ENCODE measurements at regions not wholly inside any gene's neighbourhood (a gene's known extent, or its start where the extent isn't known, plus 50 kb on each side); places are given as distances from the start of the nearest gene placed in this dataset.

GRCh38 chr18:45212181-45213039 lies 402.9 kb upstream of the SLC14A2 start:
- Histone ChIP-seq H3K4me3 (replicated peaks; ENCODE audit: low read depth, low read length) (no peak overlapping the region), H3K27me3 (replicated peaks; ENCODE audit: control insufficient read depth, insufficient read depth, low read length) (no peaks in the 10 kb centered on the region), H3K36me3 (ENCODE audit: control insufficient read depth, insufficient read depth, low read length) (no peaks in the 10 kb centered on the region)
- peak; percentile 22 for DNase-seq (ENCODE audit: extremely low read depth, insufficient read length)
- TF ChIP-seq, protein P1, sequence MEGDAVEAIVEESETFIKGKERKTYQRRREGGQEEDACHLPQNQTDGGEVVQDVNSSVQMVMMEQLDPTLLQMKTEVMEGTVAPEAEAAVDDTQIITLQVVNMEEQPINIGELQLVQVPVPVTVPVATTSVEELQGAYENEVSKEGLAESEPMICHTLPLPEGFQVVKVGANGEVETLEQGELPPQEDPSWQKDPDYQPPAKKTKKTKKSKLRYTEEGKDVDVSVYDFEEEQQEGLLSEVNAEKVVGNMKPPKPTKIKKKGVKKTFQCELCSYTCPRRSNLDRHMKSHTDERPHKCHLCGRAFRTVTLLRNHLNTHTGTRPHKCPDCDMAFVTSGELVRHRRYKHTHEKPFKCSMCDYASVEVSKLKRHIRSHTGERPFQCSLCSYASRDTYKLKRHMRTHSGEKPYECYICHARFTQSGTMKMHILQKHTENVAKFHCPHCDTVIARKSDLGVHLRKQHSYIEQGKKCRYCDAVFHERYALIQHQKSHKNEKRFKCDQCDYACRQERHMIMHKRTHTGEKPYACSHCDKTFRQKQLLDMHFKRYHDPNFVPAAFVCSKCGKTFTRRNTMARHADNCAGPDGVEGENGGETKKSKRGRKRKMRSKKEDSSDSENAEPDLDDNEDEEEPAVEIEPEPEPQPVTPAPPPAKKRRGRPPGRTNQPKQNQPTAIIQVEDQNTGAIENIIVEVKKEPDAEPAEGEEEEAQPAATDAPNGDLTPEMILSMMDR (IDR thresholded peaks at IDR 0.05; ENCODE audit: insufficient read depth, low read length, poor library complexity, severe bottlenecking) = peak; percentile 99

DNA sequence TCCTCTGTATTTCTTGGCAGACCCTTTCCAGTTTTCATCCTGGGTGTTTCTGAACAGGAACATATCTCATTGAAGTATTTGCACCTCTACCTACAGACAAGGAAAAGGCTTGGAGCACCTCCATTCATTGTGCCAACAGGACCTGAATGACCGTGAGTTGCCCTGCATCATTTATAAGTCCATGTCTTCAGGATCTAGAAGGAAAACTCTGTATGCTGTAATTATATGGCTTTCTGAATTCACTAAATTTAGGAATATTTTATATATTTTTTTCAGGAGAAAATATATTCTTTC lies 402.3 kb upstream of the SLC14A2 start:
- DNase-seq (ENCODE audit: extremely low read depth, insufficient read length) = no peak
- Histone ChIP-seq H3K27me3 (replicated peaks; ENCODE audit: control insufficient read depth, insufficient read depth, low read length) (no peaks in the 10 kb centered on the region), H3K4me3 (replicated peaks; ENCODE audit: low read depth, low read length) (no peak overlapping the region), H3K36me3 (ENCODE audit: control insufficient read depth, insufficient read depth, low read length) (no peaks in the 10 kb centered on the region)
- TF ChIP-seq, protein P1 (IDR thresholded peaks at IDR 0.05; ENCODE audit: insufficient read depth, low read length, poor library complexity, severe bottlenecking) = no peak

- TF ChIP-seq, protein P1 (IDR thresholded peaks at IDR 0.05; ENCODE audit: insufficient read depth, low read length, poor library complexity, severe bottlenecking) = no peak
- H3K36me3 ChIP-seq (ENCODE audit: control insufficient read depth, insufficient read depth, low read length) = no peaks in the 10 kb centered on the region
- DNase-seq (ENCODE audit: extremely low read depth, insufficient read length) = no peak
- no peaks in the 10 kb centered on the region; the same call in 1 of the 2 replicates for H3K27me3 ChIP-seq (replicated peaks; ENCODE audit: control insufficient read depth, insufficient read depth, low read length)
- no peak overlapping the region for H3K4me3 ChIP-seq (replicated peaks; ENCODE audit: low read depth, low read length)
Measured at GRCh38 chr18:45218436-45218835, 396.8 kb upstream of the SLC14A2 start.

DNA sequence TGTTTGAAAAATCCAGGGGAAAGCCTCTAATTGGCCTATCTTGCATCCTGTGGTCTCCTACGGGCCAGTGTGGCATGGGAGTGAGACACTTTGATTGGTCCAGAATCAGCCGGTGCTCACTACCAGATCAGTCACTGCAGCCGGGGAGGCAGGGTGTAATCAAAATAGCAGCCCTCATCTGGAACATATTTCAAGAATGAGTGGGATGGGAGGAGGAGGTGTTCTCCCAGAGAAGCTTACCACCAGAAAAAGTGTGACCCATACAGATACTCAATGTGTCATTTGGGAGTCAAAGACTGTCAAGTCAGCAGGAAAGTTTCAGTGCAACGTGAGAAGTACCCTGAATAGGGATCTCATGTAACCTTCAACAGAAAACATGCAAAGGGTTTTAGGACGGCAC lies 393.9 kb upstream of the SLC14A2 start:
- TF ChIP-seq, protein P1 (IDR thresholded peaks at IDR 0.05; ENCODE audit: insufficient read depth, low read length, poor library complexity, severe bottlenecking) = no peak
- no peak for DNase-seq (ENCODE audit: extremely low read depth, insufficient read length)

GRCh38 chr18:45222180-45222579 lies 393.1 kb upstream of the SLC14A2 start:
- Histone ChIP-seq H3K27me3 (replicated peaks; ENCODE audit: control insufficient read depth, insufficient read depth, low read length) (no peaks in the 10 kb centered on the region; the same call in 1 of the 2 replicates), H3K36me3 (ENCODE audit: control insufficient read depth, insufficient read depth, low read length) (no peaks in the 10 kb centered on the region), H3K4me3 (replicated peaks; ENCODE audit: low read depth, low read length) (no peak overlapping the region)
- no peak for DNase-seq (ENCODE audit: extremely low read depth, insufficient read length)
- TF ChIP-seq, protein P1 (IDR thresholded peaks at IDR 0.05; ENCODE audit: insufficient read depth, low read length, poor library complexity, severe bottlenecking) = no peak

More for the DNA sequence above, 393.9 kb upstream of the SLC14A2 start:
- Histone ChIP-seq H3K36me3 (ENCODE audit: control insufficient read depth, insufficient read depth, low read length) (no peaks in the 10 kb centered on the region), H3K4me3 (replicated peaks; ENCODE audit: low read depth, low read length) (no peak overlapping the region), H3K27me3 (replicated peaks; ENCODE audit: control insufficient read depth, insufficient read depth, low read length) (no peaks in the 10 kb centered on the region; the same call in 1 of the 2 replicates)

All from GM06990 (cell line).